OCI-LY7 (cell line): ENCODE measurements at regions not wholly inside any gene's neighbourhood (a gene's known extent, or its start where the extent isn't known, plus 50 kb on each side); places are given as distances from the start of the nearest gene placed in this dataset.

Source experiments
- BruUV-seq: library from RNA; stranded (reverse); fragments of 400-500 nt; replicated peaks from 2 replicates; lab custom pipeline; 2021; lab: Mats Ljungman, UMichigan
- CTCF ChIA-PET: fragments of 300-600 bp; sonication (Branson Sonifier 250); formaldehyde crosslinking; loops from one replicate; lab custom pipeline; 2022; ENCODE audit warnings: antibody characterized with exemption; ENCODE audit not compliant: unreplicated experiment; lab: Charles Lee
- POLR2A ChIA-PET: fragments of 300-600 bp; sonication (Branson Sonifier 250); formaldehyde crosslinking; loops from one replicate; lab custom pipeline; 2022; ENCODE audit warnings: antibody characterized with exemption; lab: Charles Lee
- DNase-seq: peaks from one replicate; pipeline ENCODE4 v3.0.0-alpha.2; 2015; ENCODE audit warnings: low spot score
- H2AFZ ChIP-seq: fragments of 200-600 bp; sonication (generic), shearing (Covaris generic); 2 replicates; pipeline ENCODE4 v1.6.1; 2014; ENCODE audit warnings: mild to moderate bottlenecking, antibody characterized with exemption, low read length, moderate library complexity
- H3K27ac ChIP-seq: fragments of 200-600 bp; sonication (generic); 2 replicates; pipeline ENCODE4 v1.5.1; 2014; ENCODE audit warnings: mixed run types, low read depth, mild to moderate bottlenecking, moderate library complexity, low read length, inconsistent platforms; ENCODE audit not compliant: poor library complexity, severe bottlenecking
- H3K36me3 ChIP-seq: fragments of 200-600 bp; sonication (generic); 2 replicates; pipeline ENCODE4 v1.6.1; 2014; ENCODE audit warnings: mild to moderate bottlenecking, antibody characterized with exemption, low read length, moderate library complexity, mixed read lengths; ENCODE audit not compliant: insufficient read depth
- H3K4me1 ChIP-seq: fragments of 200-600 bp; sonication (generic); 2 replicates; pipeline ENCODE4 v1.5.1; 2014; ENCODE audit warnings: mild to moderate bottlenecking, low read length; ENCODE audit not compliant: insufficient read depth, poor library complexity, severe bottlenecking
- H3K4me2 ChIP-seq: fragments of 200-600 bp; sonication (generic); 2 replicates; pipeline ENCODE4 v1.6.1; 2014; ENCODE audit warnings: mild to moderate bottlenecking, low read length
- H3K4me3 ChIP-seq: fragments of 200-600 bp; sonication (generic); 2 replicates; pipeline ENCODE4 v1.5.1; 2014; ENCODE audit warnings: mild to moderate bottlenecking, low read depth, low read length; ENCODE audit not compliant: poor library complexity, severe bottlenecking
- H3K79me2 ChIP-seq: fragments of 200-600 bp; sonication (generic); 2 replicates; pipeline ENCODE4 v1.6.1; 2016; ENCODE audit warnings: low read depth, mild to moderate bottlenecking, low read length, moderate library complexity, mixed read lengths; ENCODE audit not compliant: insufficient read depth
- H3K9me2 ChIP-seq: fragments of 200-600 bp; sonication (generic); 2 replicates; pipeline ENCODE4 v1.6.1; 2016; ENCODE audit warnings: mild to moderate bottlenecking, low read length, mixed read lengths; ENCODE audit not compliant: insufficient read depth
- H3K9me3 ChIP-seq: fragments of 200-600 bp; sonication (generic); 2 replicates; pipeline ENCODE4 v1.6.1; 2014; ENCODE audit warnings: mild to moderate bottlenecking, mixed run types, low read length, mixed read lengths
- H4K20me1 ChIP-seq: fragments of 200-600 bp; sonication (generic); 2 replicates; pipeline ENCODE4 v1.6.1; 2014; ENCODE audit warnings: mild to moderate bottlenecking, antibody characterized with exemption, low read length, moderate library complexity, mixed read lengths; ENCODE audit not compliant: insufficient read depth
- EZH2phosphoT487 ChIP-seq: fragments of 200-600 bp; sonication (generic); IDR thresholded peaks from 2 replicates; pipeline ENCODE4 v1.6.1; 2018; ENCODE audit warnings: low read depth, borderline replicate concordance, mild to moderate bottlenecking, mixed run types, antibody characterized with exemption, low read length, moderate library complexity, mixed read lengths
- intact Hi-C: fragments of 100-400 bp; cut with micrococcal nuclease; formaldehyde crosslinking; loops from one replicate; pipeline ENCODE4 v1.10.0; 2022; ENCODE audit not compliant: unreplicated experiment
- TF ChIP-seq, protein P1 (sequence below): fragments of 200-600 bp; sonication (generic); conservative IDR thresholded peaks from 2 replicates; pipeline ENCODE4 v1.5.1; 2014; ENCODE audit warnings: mild to moderate bottlenecking, antibody characterized with exemption, low read length, moderate library complexity, mixed read lengths

DNA sequence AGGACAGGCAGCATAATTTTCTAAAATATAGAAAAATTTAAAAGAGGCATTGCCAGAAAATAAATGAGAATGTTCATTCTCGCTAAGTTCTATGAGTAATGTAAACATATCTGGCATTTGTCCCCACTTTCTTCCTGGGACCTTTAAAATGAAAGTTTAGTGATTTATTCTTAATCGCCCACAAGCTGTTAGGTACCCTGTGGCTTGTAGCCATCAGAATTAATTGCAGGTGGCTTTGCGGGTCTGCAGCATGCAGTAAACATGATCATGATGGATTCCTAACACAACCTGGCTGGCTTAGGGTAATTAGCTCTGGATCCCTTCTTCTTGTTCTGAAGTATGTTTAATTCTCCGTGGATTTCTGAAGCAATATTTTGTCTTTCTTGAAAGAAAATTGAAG lies 103.5 kb upstream of the FRMD6 start:
- Histone ChIP-seq H3K4me1 (no peaks in the 10 kb centered on the region), H3K36me3 (no peaks in the 10 kb centered on the region), H3K27ac (no peak overlapping the region), H3K9me2 (no peaks in the 10 kb centered on the region), H2AFZ (no peak overlapping the region), H4K20me1 (no peaks in the 10 kb centered on the region), H3K9me3 (no peaks in the 10 kb centered on the region), H3K79me2 (no peaks in the 10 kb centered on the region), H3K4me3 (no peak overlapping the region), H3K4me2 (no peak overlapping the region)
- intact Hi-C loops = no loop called here
- ChIA-PET POLR2A (interaction anchor here (0.7 kb wide), 1 partner anchor 40 kb away, joined by 3 read pairs; no protein-coding TSS in a partner anchor), CTCF (no interaction called here)
- no TSS peak for BruUV-seq
- DNase-seq = no peak
- TF ChIP-seq, protein P1, sequence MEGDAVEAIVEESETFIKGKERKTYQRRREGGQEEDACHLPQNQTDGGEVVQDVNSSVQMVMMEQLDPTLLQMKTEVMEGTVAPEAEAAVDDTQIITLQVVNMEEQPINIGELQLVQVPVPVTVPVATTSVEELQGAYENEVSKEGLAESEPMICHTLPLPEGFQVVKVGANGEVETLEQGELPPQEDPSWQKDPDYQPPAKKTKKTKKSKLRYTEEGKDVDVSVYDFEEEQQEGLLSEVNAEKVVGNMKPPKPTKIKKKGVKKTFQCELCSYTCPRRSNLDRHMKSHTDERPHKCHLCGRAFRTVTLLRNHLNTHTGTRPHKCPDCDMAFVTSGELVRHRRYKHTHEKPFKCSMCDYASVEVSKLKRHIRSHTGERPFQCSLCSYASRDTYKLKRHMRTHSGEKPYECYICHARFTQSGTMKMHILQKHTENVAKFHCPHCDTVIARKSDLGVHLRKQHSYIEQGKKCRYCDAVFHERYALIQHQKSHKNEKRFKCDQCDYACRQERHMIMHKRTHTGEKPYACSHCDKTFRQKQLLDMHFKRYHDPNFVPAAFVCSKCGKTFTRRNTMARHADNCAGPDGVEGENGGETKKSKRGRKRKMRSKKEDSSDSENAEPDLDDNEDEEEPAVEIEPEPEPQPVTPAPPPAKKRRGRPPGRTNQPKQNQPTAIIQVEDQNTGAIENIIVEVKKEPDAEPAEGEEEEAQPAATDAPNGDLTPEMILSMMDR = no peak
- TF ChIP-seq EZH2phosphoT487 = no peak

GRCh38 chr14:51550636-51551035 lies 101.1 kb upstream of the FRMD6 start:
- POLR2A ChIA-PET = interaction anchor here (0.6 kb wide), 1 partner anchor 51 kb away, joined by 3 read pairs; no protein-coding TSS in a partner anchor
- no peaks in the 10 kb centered on the region for H3K9me2 ChIP-seq
- TF ChIP-seq, protein P1 = no peak
- no peak for TF ChIP-seq EZH2phosphoT487
- H3K36me3 ChIP-seq = no peaks in the 10 kb centered on the region
- no peaks in the 10 kb centered on the region for H3K9me3 ChIP-seq
- no TSS peak for BruUV-seq
- DNase-seq = no peak
- H3K4me1 ChIP-seq = no peaks in the 10 kb centered on the region
- CTCF ChIA-PET = no interaction called here
- H3K4me3 ChIP-seq = no peak overlapping the region
- intact Hi-C loops = no loop called here
- no peak overlapping the region for H3K4me2 ChIP-seq
- H2AFZ ChIP-seq = no peak overlapping the region
- no peaks in the 10 kb centered on the region for H3K79me2 ChIP-seq
- H4K20me1 ChIP-seq = no peaks in the 10 kb centered on the region
- no peak overlapping the region for H3K27ac ChIP-seq

DNA sequence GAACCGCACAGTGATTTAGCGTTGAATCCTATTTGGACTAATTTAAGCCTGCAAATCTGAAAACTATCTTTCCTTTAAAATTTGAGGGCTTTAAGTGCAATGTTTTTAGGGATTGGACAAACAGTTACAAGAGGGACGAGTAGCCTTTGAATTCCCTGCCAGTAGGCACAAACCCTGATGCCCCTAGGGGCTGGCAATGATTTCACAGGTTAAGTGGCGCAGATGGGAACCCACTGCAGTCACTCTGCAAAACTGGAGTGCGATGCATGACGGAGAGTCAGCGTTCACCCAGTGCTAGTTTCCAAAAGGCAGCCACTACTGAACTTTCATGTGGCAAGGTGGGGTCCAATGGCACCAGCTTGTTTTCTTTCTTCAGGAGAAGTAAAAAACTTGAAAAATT lies 99.4 kb upstream of the FRMD6 start:
- intact Hi-C loops = no loop called here
- no peaks in the 10 kb centered on the region for H4K20me1 ChIP-seq

More for the DNA sequence above, 99.4 kb upstream of the FRMD6 start:
- Histone ChIP-seq H3K4me3 (no peak overlapping the region), H3K9me2 (no peaks in the 10 kb centered on the region), H3K9me3 (no peaks in the 10 kb centered on the region), H3K4me2 (no peak overlapping the region), H3K36me3 (no peaks in the 10 kb centered on the region), H3K79me2 (no peaks in the 10 kb centered on the region), H2AFZ (no peak overlapping the region), H3K4me1 (no peaks in the 10 kb centered on the region), H3K27ac (no peak overlapping the region)
- no TSS peak for BruUV-seq
- DNase-seq = no peak
- TF ChIP-seq EZH2phosphoT487 = no peak
- TF ChIP-seq, protein P1 = no peak
- CTCF ChIA-PET = no interaction called here
- POLR2A ChIA-PET = no interaction called here
